HepG2 (cell line): ENCODE measurements at regions not wholly inside any gene's neighbourhood (a gene's known extent, or its start where the extent isn't known, plus 50 kb on each side); places are given as distances from the start of the nearest gene placed in this dataset.
A peak's percentile ranks its signal among the peaks of the same experiment; 100 is the strongest.

Source experiments
- ATAC-seq: fragments of 200-7000 bp; cut with Tn5 transposase; 3 replicates; pipeline ENCODE4 v1.9.1; 2020; ENCODE audit warnings: mild to moderate bottlenecking, moderate library complexity
- BruUV-seq: library from RNA; stranded (reverse); fragments of 400-500 nt; replicated peaks from 2 replicates; lab custom pipeline; 2021; lab: Mats Ljungman, UMichigan
- CTCF ChIA-PET: fragments of 300-600 bp; formaldehyde crosslinking; extraction: SDS; loops from one replicate; lab custom pipeline; 2021; ENCODE audit warnings: low total read pairs, inconsistent platforms, low intra/inter-chr PET ratio; lab: Yijun Ruan, JAX
- POLR2A ChIA-PET: fragments of 350-600 bp; sonication (Branson Sonifier 250); formaldehyde crosslinking; loops from one replicate; lab custom pipeline; 2020; ENCODE audit warnings: antibody characterized with exemption, inconsistent platforms; lab: Yijun Ruan, JAX
- DNase-seq: peaks from one replicate; pipeline ENCODE4 v3.0.0-alpha.2; 2015; ENCODE audit warnings: low spot score
- FAIRE-seq: peaks from 3 replicates; lab custom pipeline; 2011; peaks lifted over from hg19 to GRCh38; lab: Jason Lieb, UNC
- H2AFZ ChIP-seq: one replicate; pipeline ENCODE4 v1.6.1; 2011; ENCODE audit warnings: low read length, inconsistent platforms
- H3K27ac ChIP-seq: fragments of 300-600 bp; 3 replicates; pipeline ENCODE4 v1.8.0; 2011; ENCODE audit warnings: mixed run types, mild to moderate bottlenecking, mixed read lengths, low read length, inconsistent platforms; ENCODE audit not compliant: insufficient read depth; ENCODE audit errors: extremely low read length
- H3K27me3 ChIP-seq, 2 experiments: fragments of 200-600 bp in 1 of 2; 2 replicates in 1 of 2; 3 replicates in 1 of 2; pipeline versions ENCODE4 v1.6.0 to v1.8.0; 2011; ENCODE audit warnings: low read length in 2 of 2, mild to moderate bottlenecking in 2 of 2, moderate library complexity in 2 of 2, inconsistent platforms in 1 of 2; ENCODE audit not compliant: insufficient read depth in 2 of 2, control insufficient read depth in 1 of 2
- H3K36me3 ChIP-seq, 2 experiments: fragments of 200-600 bp in 1 of 2; replicated peaks in 1 of 2; 2 replicates in 1 of 2; 3 replicates in 1 of 2; pipeline versions ENCODE4 v1.5.1 to v1.8.0; 2011; ENCODE audit warnings: low read length in 2 of 2, inconsistent platforms in 1 of 2; ENCODE audit not compliant: insufficient read depth in 2 of 2, control insufficient read depth in 1 of 2
- H3K4me1 ChIP-seq: 2 replicates; pipeline ENCODE4 v1.5.1; 2012; ENCODE audit warnings: low read length, inconsistent platforms; ENCODE audit not compliant: insufficient read depth
- H3K4me2 ChIP-seq: 2 replicates; pipeline ENCODE4 v1.6.0; 2011; ENCODE audit warnings: low read depth, low read length, inconsistent platforms
- H3K4me3 ChIP-seq, 3 experiments: fragments of 200-600 bp in 1 of 3; sonication (generic), shearing (Covaris generic) in 1 of 3; replicated peaks in 1 of 3; 2 replicates each; pipeline ENCODE4 v1.5.1; 2011 to 2016; ENCODE audit warnings: low read length in 3 of 3, inconsistent platforms in 2 of 3, low read depth in 2 of 3, mild to moderate bottlenecking in 2 of 3, control low read depth in 1 of 3, mixed read lengths in 1 of 3; ENCODE audit not compliant: insufficient read depth in 1 of 3
- H3K79me2 ChIP-seq: one replicate; pipeline ENCODE4 v1.6.1; 2011; ENCODE audit warnings: low read length, inconsistent platforms; ENCODE audit not compliant: insufficient read depth
- H3K9ac ChIP-seq: 2 replicates; pipeline ENCODE4 v1.6.0; 2011; ENCODE audit warnings: mild to moderate bottlenecking, low read depth, low read length, inconsistent platforms; ENCODE audit not compliant: insufficient read depth
- H3K9me3 ChIP-seq: 2 replicates; pipeline ENCODE4 v1.5.1; 2012; ENCODE audit warnings: mild to moderate bottlenecking, low read length
- H4K20me1 ChIP-seq: 2 replicates; pipeline ENCODE4 v1.6.0; 2011; ENCODE audit warnings: inconsistent platforms, mild to moderate bottlenecking, low read length, moderate library complexity; ENCODE audit not compliant: insufficient read depth
- ARHGAP35 ChIP-seq: sonication (generic); formaldehyde crosslinking; IDR thresholded peaks from 2 replicates; pipeline ENCODE4 v1.9.0; 2022; ENCODE audit warnings: mild to moderate bottlenecking, inconsistent platforms, moderate library complexity, missing genetic modification reagents, borderline replicate concordance
- CEBPZ ChIP-seq: IDR thresholded peaks from 2 replicates; pipeline ENCODE4 v1.6.1; 2012; ENCODE audit warnings: low read length, improper control_type of control experiment
- FOXA3 ChIP-seq: IDR thresholded peaks from 2 replicates; pipeline ENCODE4 v1.6.1; 2016; ENCODE audit warnings: missing genetic modification reagents, missing compliant biosample characterization
- HDAC6 ChIP-seq: fragments of 200-600 bp; sonication (generic); IDR thresholded peaks from 2 replicates; pipeline ENCODE4 v1.7.0; 2017; ENCODE audit warnings: mild to moderate bottlenecking, antibody characterized with exemption, low read length, low read depth
- KAT7 ChIP-seq: IDR thresholded peaks from 2 replicates; pipeline ENCODE4 v1.6.1; 2018; ENCODE audit warnings: borderline replicate concordance, missing compliant biosample characterization
- MEIS1 ChIP-seq: sonication (generic); formaldehyde crosslinking; IDR thresholded peaks from 2 replicates; pipeline ENCODE4 v1.9.0; 2021; ENCODE audit warnings: mild to moderate bottlenecking, missing genetic modification reagents, moderate library complexity, borderline replicate concordance
- MIER3 ChIP-seq: IDR thresholded peaks from 2 replicates; pipeline ENCODE4 v1.6.1; 2016; ENCODE audit warnings: missing compliant biosample characterization, borderline replicate concordance
- PAF1 ChIP-seq: IDR thresholded peaks from 2 replicates; pipeline ENCODE4 v1.6.1; 2016; ENCODE audit warnings: missing genetic modification reagents, missing compliant biosample characterization
- SNAI1 ChIP-seq: sonication (generic); formaldehyde crosslinking; IDR thresholded peaks from 2 replicates; pipeline ENCODE4 v1.5.0; 2020; ENCODE audit warnings: mild to moderate bottlenecking, missing genetic modification reagents, borderline replicate concordance
- SYNCRIP ChIP-seq: fragments of 200-400 bp; formaldehyde crosslinking; IDR thresholded peaks from 2 replicates; pipeline ENCODE4 v1.6.1; 2018; ENCODE audit warnings: mild to moderate bottlenecking, low read depth, low read length; ENCODE audit not compliant: insufficient read depth
- ZFP37 ChIP-seq: sonication (generic); formaldehyde crosslinking; IDR thresholded peaks from 2 replicates; pipeline ENCODE4 v1.4.0; 2020; ENCODE audit warnings: missing genetic modification reagents, borderline replicate concordance
- ZFP90 ChIP-seq: sonication (generic); formaldehyde crosslinking; IDR thresholded peaks from 2 replicates; pipeline ENCODE4 v1.8.0; 2022; ENCODE audit warnings: missing genetic modification reagents, mild to moderate bottlenecking, inconsistent platforms, borderline replicate concordance
- ZNF646 ChIP-seq: sonication (generic); formaldehyde crosslinking; IDR thresholded peaks from 2 replicates; pipeline ENCODE4 v1.9.0; 2021; ENCODE audit warnings: mild to moderate bottlenecking, missing genetic modification reagents
- ZNF749 ChIP-seq: sonication (generic); formaldehyde crosslinking; IDR thresholded peaks from 2 replicates; pipeline ENCODE4 v1.8.0; 2022; ENCODE audit warnings: mild to moderate bottlenecking, missing genetic modification reagents, moderate library complexity, borderline replicate concordance
- WGBS: methylation state at CpG from one replicate; pipeline ENCODE4 v1.1.6; 2017; ENCODE audit warnings: low lambda C conversion rate; 5-methylcytosine and 5-hydroxymethylcytosine counted together
- in situ Hi-C: cut with HindIII; loops from 2 replicates; pipeline ENCODE4 v1.10.0; 2017; ENCODE audit warnings: low pct_unique_long_range_greater_than_20kb; ENCODE audit not compliant: extremely low pct_ligation_motif_present
- intact Hi-C: fragments of 100-400 bp; cut with micrococcal nuclease; formaldehyde crosslinking; loops from one replicate; pipeline ENCODE4 v1.10.0; 2022; ENCODE audit not compliant: unreplicated experiment

GRCh38 chr4:123043793-123044425, 121.5 kb upstream of the NUDT6 start:
- Histone ChIP-seq H3K4me3 (no peak overlapping the region), H4K20me1 (no peaks in the 10 kb centered on the region), H3K4me1 (peaks cover 23% of the 10 kb centered on the region), H3K4me2 (peak overlapping the region; percentile 41; the same call in 1 of the 2 replicates), H3K9ac (no peak overlapping the region), H3K27me3 (no peaks in the 10 kb centered on the region), H3K9me3 (peaks cover 27% of the 10 kb centered on the region), H3K36me3 (no peaks in the 10 kb centered on the region; a peak in 1 of 5 replicates), H2AFZ (no peak overlapping the region), H3K27ac (peak overlapping the region; percentile 59), H3K79me2 (no peaks in the 10 kb centered on the region)
- no TSS peak for BruUV-seq
- in situ Hi-C loops (no loop called here), intact Hi-C loops (no loop called here)
- 5% methylated on average over 2 of the region's 2 CpGs for WGBS
- ATAC-seq (peak; percentile 63), FAIRE-seq (peak; percentile 75), DNase-seq (peak; percentile 81)
- CTCF ChIA-PET = no interaction called here
- POLR2A ChIA-PET = interaction anchor here (0.9 to 1.2 kb wide), 2 partner anchors 20 to 26 kb away, joined by 3 to 9 read pairs; no protein-coding TSS in a partner anchor
- TF ChIP-seq ARHGAP35 (no peak), CEBPZ (no peak), ZNF646 (CRISPR knock-in tag) (no peak), ZFP37 (CRISPR knock-in tag) (no peak), KAT7 (CRISPR knock-in tag) (no peak), FOXA3 (CRISPR knock-in tag) (peak; percentile 65; the same call in 1 of the 2 replicates), ZFP90 (CRISPR knock-in tag) (no peak), SNAI1 (CRISPR knock-in tag) (no peak), SYNCRIP (no peak), PAF1 (CRISPR knock-in tag) (no peak), ZNF749 (CRISPR knock-in tag) (no peak), HDAC6 (no peak), MIER3 (no peak), MEIS1 (no peak)
